GM13976 (cell line): ENCODE measurements at regions not wholly inside any gene's neighbourhood (a gene's known extent, or its start where the extent isn't known, plus 50 kb on each side); places are given as distances from the start of the nearest gene placed in this dataset.
"Not testable (repeated sequence)": the region's sequence is repeated elsewhere in the genome, so short reads cannot be mapped to it uniquely, and the experiment has no call there.

Experiments
- DNase-seq: peaks from one replicate; pipeline ENCODE4 v3.0.0; 2012; ENCODE audit warnings: low spot score
- in situ Hi-C: fragments of 300-500 bp; cut with MboI; formaldehyde crosslinking; loops from one replicate; pipeline ENCODE4 v1.12.0; 2022; ENCODE audit warnings: low sequenced_read_pairs, mixed read lengths, inconsistent platforms; ENCODE audit not compliant: unreplicated experiment

- in situ Hi-C loops, DNase-seq: not testable (repeated sequence)
Measured at GRCh38 chr2:87686873-87687549, 60.9 kb upstream of the PLGLB2 start.

DNA sequence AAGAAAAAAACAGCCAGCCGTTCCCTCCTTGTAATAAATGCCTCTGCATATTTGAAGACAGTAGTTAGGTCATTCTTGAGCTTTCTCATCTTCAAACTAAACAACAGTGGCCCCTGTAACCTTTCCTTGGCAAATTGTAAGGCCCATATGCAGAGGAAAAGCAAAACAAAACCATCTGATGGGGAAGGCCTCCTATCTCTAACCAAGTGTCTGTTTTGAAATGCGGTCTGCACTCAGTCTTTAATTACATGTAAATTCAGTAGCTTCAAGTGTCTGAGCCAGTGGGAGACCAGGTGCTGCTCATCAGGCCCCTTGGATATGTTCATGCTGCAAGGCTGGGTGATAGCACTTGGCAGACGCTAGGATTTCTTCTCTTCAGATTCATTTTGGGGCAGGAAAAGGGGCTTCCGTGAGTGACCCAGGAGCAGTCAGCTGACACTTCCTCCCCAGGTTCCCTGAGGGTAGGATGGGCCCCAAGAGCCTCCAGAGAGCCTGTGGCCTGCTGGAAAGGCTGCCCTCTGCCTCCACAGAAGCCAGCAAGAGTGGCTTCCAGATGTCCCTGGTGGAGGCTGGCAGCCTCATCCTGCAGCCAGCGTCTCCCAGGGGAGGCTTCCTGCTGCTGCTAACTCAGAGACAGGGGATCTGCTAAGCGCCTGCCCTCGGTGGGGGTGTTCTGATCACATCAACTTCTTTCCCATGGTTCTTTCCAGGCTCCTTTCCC, 60.2 kb upstream of the PLGLB2 start:
- DNase-seq, in situ Hi-C loops: not testable (repeated sequence)

DNA sequence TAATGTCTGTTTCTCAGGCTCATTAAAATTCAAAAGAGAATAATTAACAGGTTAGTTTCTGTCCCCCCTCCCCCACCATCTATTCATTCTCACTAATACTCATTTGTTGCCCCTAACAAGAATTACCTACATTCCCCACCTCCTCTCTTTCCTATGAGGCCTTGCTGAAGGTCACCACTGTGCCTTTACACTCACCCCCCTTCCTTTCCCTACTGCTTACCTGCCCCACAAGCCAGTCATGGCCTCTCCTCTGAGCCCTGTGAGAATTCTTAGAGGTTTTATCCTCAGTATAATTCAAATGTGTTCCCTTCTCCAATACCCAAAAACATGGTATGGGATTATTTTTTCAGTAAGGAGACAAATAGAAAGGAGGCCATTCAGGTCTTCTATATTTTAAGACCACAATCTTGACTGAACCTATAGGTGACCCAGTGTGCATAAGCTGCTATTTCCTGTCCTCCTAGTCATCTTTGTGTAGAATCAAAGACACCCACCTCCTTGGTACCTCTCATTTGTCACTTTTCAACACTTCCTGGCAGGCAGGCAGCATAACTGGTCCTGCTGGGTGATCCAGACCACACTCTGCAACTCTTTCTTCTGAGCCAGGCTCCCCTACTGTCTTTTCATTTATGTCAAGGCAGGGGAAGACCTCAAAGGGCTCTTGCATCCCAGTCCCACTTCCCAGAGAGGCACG, 55.8 kb upstream of the PLGLB2 start:
- in situ Hi-C loops, DNase-seq: not testable (repeated sequence)

GRCh38 chr2:87692914-87693313, 55.0 kb upstream of the PLGLB2 start:
- in situ Hi-C loops, DNase-seq: not testable (repeated sequence)

DNA sequence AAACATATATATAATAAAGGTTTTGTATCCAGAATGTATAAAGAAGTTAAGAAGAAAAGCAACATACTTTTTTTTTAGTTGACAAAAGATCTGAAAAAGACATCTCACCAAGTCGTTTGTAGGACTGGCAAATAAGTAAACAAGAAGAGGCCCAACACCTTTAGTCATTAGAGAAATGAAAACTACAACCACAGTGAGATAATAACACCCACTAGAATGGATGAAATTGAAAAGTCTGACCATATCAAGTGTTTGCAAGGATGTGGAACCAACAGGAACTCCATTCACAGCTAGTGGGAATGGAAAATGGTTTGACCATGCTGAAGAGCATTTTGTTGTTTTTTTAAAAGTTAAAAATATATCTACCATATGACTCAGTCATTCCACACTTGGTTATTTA, 54.0 kb upstream of the PLGLB2 start:
- DNase-seq, in situ Hi-C loops: not testable (repeated sequence)

DNA sequence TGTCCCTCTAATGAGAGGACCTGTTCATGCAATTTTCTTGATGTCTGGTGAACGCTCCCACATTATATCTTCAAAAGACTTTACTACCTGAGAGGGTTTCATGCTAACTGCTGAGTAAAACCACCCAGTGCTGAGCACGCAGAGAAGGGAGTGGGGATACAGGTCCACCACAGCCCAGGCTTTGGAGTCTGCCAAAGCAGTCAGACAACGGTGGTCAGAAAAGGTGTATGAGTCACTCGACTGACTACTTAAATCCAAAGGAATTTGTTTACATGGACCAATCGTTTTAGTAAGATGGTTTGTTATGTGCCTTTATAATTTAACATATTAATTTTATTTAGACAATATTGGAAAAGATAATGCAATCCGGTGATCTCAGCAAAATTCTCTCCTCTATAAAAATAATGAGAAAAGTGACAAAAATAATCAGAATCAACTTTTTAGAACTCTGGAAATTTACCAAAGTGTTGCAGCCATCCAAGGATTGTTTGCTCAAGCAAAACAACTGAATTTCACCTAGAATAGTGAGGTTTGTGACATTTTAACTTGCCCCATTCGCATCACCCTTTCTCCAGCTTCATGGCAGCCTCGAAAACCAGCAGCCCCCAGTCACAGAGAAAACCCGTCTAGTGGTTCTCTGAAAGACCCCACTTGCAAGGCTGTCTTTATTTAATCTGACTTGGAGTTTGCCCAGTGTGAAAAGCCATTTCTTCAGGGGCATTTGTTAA, 52.1 kb upstream of the PLGLB2 start:
- in situ Hi-C loops, DNase-seq: not testable (repeated sequence)
